SH-SY5Y (cell line): ENCODE measurements at regions not wholly inside any gene's neighbourhood (a gene's known extent, or its start where the extent isn't known, plus 50 kb on each side); places are given as distances from the start of the nearest gene placed in this dataset.

Source experiments
- GATA2 ChIP-seq: IDR thresholded peaks from 2 replicates; pipeline ENCODE4 v1.6.1; 2011; ENCODE audit warnings: mild to moderate bottlenecking, low read depth, low read length
- GATA3 ChIP-seq: IDR thresholded peaks from 2 replicates; pipeline ENCODE4 v1.6.1; 2011; ENCODE audit warnings: low read depth, mild to moderate bottlenecking, low read length, moderate library complexity

- TF ChIP-seq GATA2 (no peak), GATA3 (no peak)
Measured at GRCh38 chr13:81089371-81090157, 748.6 kb upstream of the SPRY2 start.
